Endothelial cell of hepatic sinusoid (primary cell): ENCODE measurements at regions not wholly inside any gene's neighbourhood (a gene's known extent, or its start where the extent isn't known, plus 50 kb on each side); places are given as distances from the start of the nearest gene placed in this dataset.
"Not testable (repeated sequence)": the region's sequence is repeated elsewhere in the genome, so short reads cannot be mapped to it uniquely, and the experiment has no call there.

Experiments used
- in situ Hi-C: cut with HindIII; loops from 2 replicates; pipeline ENCODE4 v1.10.0; 2017; ENCODE audit warnings: low sequenced_read_pairs

DNA sequence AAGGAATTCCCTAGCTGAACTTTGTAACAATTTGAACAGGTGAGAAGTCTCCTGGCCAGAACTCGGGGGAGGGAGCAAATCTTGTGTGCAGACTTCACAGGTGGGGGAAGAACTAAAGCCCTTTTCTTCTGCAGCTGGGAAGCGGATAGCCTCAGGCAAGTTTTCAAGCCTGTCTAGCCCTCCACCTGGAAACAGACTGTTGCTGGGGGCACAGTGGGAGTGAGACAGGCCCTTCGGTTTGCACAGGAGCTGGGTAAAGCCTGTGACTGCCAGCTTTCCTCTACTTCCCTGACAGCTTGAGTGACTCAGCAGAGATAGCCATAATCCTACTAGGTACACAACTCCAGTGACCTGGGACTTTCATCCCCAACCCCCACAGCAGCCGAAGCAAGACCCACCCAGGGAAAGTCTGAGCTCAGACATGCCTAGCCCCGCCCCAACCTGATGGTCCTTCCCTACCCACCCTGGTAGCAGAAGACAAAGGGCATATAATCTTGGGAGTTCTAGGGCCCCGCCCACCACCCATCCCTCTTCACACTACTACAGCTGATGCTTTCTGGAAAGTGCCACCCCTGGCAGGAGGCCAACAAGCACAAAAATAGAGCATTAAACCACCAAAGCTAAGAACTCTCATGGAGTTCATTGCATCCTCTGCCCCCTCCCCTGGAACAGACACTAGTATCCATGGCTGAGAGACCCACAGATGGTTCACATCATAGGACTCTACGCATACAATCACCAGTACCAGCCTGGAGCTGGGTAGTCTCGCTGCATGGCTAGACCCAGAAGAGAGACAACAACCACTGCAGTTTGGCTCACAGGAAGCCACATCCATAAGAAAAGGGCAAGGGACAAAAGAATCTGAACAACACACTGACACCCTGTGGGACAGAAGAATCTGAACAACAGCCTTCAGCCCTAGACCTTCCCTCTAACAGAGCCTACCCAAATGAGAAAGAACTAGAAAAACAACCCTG lies 479.0 kb downstream of the RAP2B start:
- in situ Hi-C loops: no loop called here

GRCh38 chr3:153642576-153642975 lies 478.6 kb upstream of the ARHGEF26 start:
- in situ Hi-C loops: not testable (repeated sequence)

- in situ Hi-C loops: not testable (repeated sequence)
Observed at GRCh38 chr3:153643471-153643870, 477.7 kb upstream of the ARHGEF26 start.

GRCh38 chr3:153649286-153649839 lies 471.8 kb upstream of the ARHGEF26 start:
- in situ Hi-C loops: no loop called here

DNA sequence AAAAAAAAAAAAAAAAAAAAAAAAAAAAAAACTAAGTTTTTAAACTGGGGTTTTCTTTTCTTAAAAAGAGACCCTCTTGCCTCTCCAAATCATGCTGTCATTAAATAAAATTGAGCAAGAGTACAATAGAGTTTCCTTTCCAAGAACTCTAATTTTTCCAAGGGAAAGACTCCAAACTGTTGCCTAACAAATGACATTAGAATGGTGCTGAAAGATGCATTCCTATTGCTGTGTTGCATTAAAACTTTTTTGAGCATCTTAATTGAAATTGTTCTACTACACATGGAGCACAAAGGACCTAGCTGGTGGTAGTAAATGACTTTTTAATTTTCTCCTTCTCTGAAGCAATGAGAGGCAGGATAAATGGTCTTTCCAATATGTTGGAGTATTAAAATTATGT lies 469.1 kb upstream of the ARHGEF26 start:
- in situ Hi-C loops: no loop called here

DNA sequence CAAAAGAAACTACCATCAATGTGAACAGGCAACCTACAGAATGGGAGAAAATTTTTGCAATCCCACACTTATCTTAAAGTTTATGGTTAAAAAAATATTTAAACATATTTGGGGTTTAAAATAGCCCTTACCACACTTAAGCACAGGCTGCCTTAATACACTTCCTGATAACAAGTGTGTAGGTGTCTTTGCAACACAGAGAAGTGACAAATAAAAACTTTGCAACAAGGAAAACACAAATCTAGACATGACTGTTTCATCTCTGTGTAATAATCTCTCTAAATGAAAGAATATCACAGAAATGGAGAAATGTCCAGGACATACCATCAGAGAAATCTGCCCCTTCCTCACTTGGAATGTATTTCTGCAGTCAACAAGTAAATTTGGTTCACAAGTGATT lies 464.1 kb upstream of the ARHGEF26 start:
- in situ Hi-C loops: no loop called here

DNA sequence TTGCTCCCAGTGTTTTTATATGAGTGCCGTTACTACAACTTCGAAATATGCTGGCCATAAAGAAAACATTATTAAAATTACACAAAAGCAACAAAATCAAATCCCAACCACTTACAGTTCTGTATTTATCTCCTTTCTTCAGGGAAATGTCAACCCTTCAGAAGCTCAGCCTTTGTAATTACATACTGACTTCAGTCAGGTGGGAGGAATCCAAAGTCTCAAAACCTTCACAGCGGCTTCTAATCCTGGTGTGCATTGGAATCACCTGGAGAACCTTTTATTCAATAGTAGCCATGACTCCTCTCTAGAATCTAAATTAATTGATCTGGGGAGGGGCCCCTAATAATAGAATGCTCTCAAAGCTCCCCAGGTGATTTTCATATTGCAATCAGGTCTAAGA lies 463.7 kb upstream of the ARHGEF26 start:
- in situ Hi-C loops: no loop called here

GRCh38 chr3:153658136-153658535 lies 463.1 kb upstream of the ARHGEF26 start:
- in situ Hi-C loops: no loop called here

DNA sequence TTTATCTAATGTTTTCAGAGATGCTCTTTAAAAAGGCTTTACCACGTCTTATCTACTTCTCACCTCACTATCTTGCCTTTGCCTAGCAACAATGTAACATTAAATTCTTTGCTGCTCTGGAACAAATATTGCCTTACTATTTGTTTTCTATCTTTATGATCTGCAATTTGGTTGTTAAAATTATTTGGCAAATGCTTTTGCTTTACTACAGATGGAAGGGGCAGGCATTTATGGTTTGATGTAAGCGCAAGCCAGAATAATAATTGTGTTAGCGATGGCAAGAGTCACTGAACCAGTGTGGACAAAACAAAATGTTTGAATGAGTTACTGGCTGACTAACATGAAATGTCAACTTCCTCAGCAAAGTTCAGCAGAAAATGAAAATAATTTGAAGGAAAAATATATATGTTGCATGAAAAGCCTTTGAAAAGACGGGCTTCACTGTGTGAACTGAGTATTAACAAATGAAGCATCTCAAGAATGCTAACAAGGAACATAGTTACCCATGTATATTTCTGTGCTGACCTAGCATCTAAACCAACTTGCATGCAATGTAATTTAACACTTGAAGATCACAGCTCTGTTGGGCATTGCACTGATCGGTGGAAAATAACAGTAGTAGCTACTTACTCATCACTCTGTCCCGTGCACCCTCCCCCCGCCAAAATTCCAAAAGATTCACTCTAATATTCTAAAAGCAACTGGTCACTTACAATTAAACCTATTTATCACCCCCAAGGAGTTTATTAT lies 454.0 kb upstream of the ARHGEF26 start:
- in situ Hi-C loops: no loop called here

GRCh38 chr3:153669527-153669926 lies 451.7 kb upstream of the ARHGEF26 start:
- in situ Hi-C loops: no loop called here

- in situ Hi-C loops: loop anchor here (5.0 kb wide), 1 partner anchor 88 kb away; no protein-coding TSS in a partner anchor
Observed at GRCh38 chr3:153670577-153670976, 450.6 kb upstream of the ARHGEF26 start.

GRCh38 chr3:153673853-153674252 lies 447.3 kb upstream of the ARHGEF26 start:
- in situ Hi-C loops: loop anchor here (5.0 kb wide), 1 partner anchor 92 kb away; no protein-coding TSS in a partner anchor

- in situ Hi-C loops: no loop called here
Observed at GRCh38 chr3:153679714-153680113, 441.5 kb upstream of the ARHGEF26 start.

- in situ Hi-C loops: no loop called here
Observed at GRCh38 chr3:153680526-153680925, 440.7 kb upstream of the ARHGEF26 start.

DNA sequence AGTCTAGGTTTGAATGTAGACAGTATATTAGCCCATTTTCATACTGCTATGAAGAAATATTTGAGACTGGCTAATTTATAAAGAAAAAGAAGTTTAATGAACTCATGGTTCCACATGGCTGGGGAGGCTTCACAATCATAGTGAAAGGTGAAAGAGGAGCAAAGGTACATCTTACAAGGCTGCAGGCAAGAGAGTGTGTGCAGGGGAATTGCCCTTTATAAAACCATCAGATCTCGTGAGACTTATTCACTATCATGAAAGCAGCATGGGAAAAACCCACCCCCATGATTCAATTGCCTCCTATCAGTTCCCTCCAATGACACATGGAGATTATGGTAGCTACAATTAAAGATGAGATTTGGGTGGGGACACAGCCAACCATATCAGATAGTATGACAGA lies 440.1 kb upstream of the ARHGEF26 start:
- in situ Hi-C loops: no loop called here

GRCh38 chr3:153688301-153689120 lies 432.7 kb upstream of the ARHGEF26 start:
- in situ Hi-C loops: no loop called here

DNA sequence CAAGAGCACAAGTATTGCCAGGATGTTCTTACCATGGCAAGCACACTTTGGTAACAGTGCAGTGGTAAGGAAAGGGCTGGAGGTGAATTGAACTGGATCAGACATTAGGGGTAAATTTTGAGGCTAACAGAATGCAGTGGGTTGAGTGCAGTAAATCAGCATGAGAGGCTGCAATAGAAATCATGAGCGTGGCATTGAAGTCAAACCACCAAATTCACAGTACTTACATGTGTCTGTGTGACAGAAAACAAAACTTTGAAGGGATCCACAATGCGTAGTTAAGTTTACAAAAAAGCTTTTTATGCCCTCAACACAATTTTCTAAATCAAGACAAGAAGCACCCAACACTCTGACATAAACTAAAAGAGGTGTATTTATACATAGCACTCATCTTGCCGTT lies 428.0 kb upstream of the ARHGEF26 start:
- in situ Hi-C loops: no loop called here

DNA sequence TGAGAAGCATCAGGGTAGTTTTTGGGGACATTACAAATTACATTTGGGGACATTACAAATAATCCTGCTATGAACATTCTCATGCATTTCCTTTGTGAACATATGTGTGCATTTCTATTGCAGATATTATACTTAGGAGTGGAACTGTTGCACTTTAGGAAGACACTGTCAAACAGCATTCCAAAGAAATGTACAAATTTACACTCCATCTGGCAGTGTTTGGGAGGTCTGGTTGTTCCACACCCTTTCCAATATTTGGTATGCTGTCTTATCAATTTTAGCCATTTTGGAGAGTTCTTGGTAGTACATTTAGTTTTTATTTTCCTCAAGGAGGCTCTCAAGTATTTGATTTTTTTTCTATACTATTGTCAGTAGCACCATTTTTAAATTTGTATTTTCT lies 419.1 kb upstream of the ARHGEF26 start:
- in situ Hi-C loops: no loop called here

DNA sequence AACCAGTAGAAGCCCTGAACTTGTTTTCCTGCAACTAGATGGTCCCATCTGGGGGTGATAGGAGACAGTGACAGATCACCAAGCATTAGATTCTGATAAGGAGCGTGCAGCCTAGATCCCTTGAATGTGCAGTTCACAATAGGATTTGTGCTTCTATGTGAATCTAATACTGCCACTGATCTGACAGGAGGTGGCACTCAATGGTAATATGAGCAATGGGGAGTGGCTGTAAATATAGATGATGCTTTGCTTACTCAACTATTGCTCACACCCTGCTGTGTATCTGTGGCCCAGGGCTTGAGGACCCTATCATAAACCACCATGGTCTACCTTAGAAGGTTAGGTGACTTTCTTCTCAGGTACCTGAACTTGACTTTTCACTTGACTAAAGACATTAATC lies 417.1 kb upstream of the ARHGEF26 start:
- in situ Hi-C loops: no loop called here

- in situ Hi-C loops: no loop called here
Observed at GRCh38 chr3:153706706-153707105, 414.5 kb upstream of the ARHGEF26 start.

- in situ Hi-C loops: no loop called here
Observed at GRCh38 chr3:153714016-153714415, 407.2 kb upstream of the ARHGEF26 start.
